Chondrocyte (in vitro differentiated cells): ENCODE measurements at regions not wholly inside any gene's neighbourhood (a gene's known extent, or its start where the extent isn't known, plus 50 kb on each side); places are given as distances from the start of the nearest gene placed in this dataset.

ENCODE experiments used
- DNase-seq: peaks from one replicate; pipeline ENCODE4 v3.0.0; 2021; ENCODE audit warnings: mixed read lengths, low spot score
- H3K27ac Mint-ChIP-seq: one replicate; pipeline ENCODE4 v1.8.0; 2021; ENCODE audit warnings: mild to moderate bottlenecking, moderate library complexity, mixed read lengths; ENCODE audit not compliant: unreplicated experiment
- H3K27me3 Mint-ChIP-seq: 2 replicates; pipeline ENCODE4 v1.8.0; 2021; ENCODE audit warnings: low read depth, mixed read lengths
- H3K36me3 Mint-ChIP-seq: 2 replicates; pipeline ENCODE4 v1.8.0; 2021; ENCODE audit warnings: low read depth, mixed read lengths
- H3K4me1 Mint-ChIP-seq: 2 replicates; pipeline ENCODE4 v1.8.0; 2021; ENCODE audit warnings: low read depth, mild to moderate bottlenecking, mixed read lengths
- H3K4me3 Mint-ChIP-seq: one replicate; pipeline ENCODE4 v1.8.0; 2021; ENCODE audit warnings: mild to moderate bottlenecking, moderate library complexity, mixed read lengths; ENCODE audit not compliant: unreplicated experiment
- H3K9me3 Mint-ChIP-seq: 2 replicates; pipeline ENCODE4 v1.8.0; 2021; ENCODE audit warnings: low read depth, mixed read lengths
- CTCF ChIP-seq: fragments of 200-600 bp; sonication (generic); IDR thresholded peaks from 2 replicates; pipeline ENCODE4 v1.5.0; 2021; ENCODE audit warnings: antibody characterized with exemption, mild to moderate bottlenecking, moderate library complexity

DNA sequence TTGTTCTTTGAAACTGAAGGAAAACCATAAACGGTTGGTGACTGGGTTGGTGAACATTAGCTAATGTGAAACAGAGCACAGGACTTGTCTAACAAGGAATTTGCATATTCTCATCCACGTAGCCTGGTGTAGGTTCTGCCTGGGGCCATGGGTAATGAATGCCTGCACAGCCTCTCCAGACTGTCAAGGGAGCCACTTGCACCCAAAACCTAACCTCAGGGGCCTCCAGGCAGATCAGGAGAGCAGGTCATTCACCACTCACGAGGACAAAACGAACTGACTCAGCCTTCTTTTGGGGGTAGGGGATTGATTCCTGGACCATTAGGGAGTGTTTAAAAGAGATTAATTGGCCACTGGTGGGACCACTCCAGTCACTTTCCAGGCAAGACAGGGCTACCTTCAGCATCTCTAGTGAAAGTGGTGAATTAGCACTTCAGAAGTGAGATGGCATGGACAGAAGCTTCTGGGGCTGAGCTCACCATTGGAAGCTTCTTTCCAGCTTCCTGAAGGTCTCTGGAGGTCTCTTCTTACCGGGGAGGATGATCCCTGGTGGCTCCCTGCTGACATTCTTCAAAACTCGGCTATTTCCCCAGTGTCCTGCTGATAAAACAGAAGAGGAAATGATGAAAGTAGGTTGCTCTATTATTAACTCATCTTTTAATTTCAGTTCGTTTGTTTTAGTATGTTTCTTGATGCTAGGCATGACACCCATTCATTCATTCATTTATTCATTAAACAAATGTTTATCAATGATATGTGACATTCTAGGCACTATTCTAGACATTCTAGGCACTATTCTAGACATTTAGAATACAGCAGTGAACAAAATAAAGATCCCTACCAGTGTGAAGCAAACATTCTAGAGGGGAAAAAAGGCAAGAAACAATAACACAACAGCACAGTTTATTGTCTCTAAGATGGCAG lies 104.5 kb upstream of the LNX1 start:
- Mint-ChIP-seq H3K36me3 (no peaks in the 10 kb centered on the region), H3K4me1 (peaks cover 8% of the 10 kb centered on the region), H3K27ac (no peak overlapping the region), H3K9me3 (peaks cover 3% of the 10 kb centered on the region), H3K27me3 (no peaks in the 10 kb centered on the region), H3K4me3 (no peak overlapping the region)
- no peak for TF ChIP-seq CTCF
- DNase-seq, result no peak

DNA sequence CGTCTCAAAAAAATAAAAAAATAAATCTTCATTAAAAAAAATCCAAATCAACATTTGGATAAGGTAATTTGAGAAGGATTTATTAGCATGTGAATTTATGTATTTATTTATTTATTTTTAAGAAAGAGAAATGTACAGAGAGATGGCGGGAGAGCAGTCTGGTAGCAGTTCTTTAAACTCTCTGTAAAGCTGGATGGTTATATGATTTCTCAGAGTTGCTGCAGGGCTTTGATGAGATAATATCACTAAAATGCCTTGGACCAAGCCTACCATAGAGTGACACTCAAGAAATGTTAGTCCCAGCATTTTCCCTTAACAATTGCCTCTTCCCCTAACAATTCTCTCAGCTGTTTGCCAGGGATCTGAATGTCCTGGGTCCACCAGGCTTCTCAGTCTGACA lies 103.4 kb upstream of the LNX1 start:
- no peaks in the 10 kb centered on the region for H3K9me3 Mint-ChIP-seq
- H3K27me3 Mint-ChIP-seq, result no peaks in the 10 kb centered on the region
- TF ChIP-seq CTCF, result no peak
- no peak overlapping the region for H3K27ac Mint-ChIP-seq
- DNase-seq, result no peak
- H3K36me3 Mint-ChIP-seq, result no peaks in the 10 kb centered on the region
- no peak overlapping the region for H3K4me3 Mint-ChIP-seq
- peaks cover 12% of the 10 kb centered on the region for H3K4me1 Mint-ChIP-seq

DNA sequence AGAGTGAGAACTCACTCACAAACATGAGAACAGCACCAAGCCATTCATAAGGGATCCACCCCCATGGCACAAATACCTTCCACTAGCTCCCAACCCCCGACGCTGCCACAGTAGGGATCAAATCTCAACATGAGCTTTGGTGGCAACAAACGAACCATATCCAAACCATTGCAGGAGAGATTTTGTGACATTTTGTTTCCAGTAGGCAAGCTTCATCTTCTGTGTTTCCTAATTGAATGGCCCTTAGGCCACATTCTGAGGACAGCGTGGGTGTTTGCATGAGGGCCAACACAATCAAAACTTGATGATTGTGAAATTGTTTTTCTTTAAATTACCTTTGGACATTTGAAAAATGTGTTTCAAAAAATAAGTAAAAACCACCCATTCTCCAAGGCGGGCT lies 102.6 kb upstream of the LNX1 start:
- H3K4me3 Mint-ChIP-seq, result no peak overlapping the region

GRCh38 chr4:53693408-53693807 lies 102.1 kb upstream of the LNX1 start:
- Mint-ChIP-seq H3K9me3 (no peaks in the 10 kb centered on the region), H3K4me1 (peaks cover 23% of the 10 kb centered on the region), H3K27ac (no peak overlapping the region), H3K4me3 (no peak overlapping the region), H3K27me3 (no peaks in the 10 kb centered on the region), H3K36me3 (no peaks in the 10 kb centered on the region)
- DNase-seq, result no peak
- no peak for TF ChIP-seq CTCF

More for the DNA sequence above, 102.6 kb upstream of the LNX1 start:
- Mint-ChIP-seq H3K9me3 (no peaks in the 10 kb centered on the region), H3K4me1 (peaks cover 18% of the 10 kb centered on the region), H3K27me3 (no peaks in the 10 kb centered on the region), H3K27ac (no peak overlapping the region), H3K36me3 (no peaks in the 10 kb centered on the region)
- DNase-seq, result no peak
- TF ChIP-seq CTCF, result no peak

- peaks cover 46% of the 10 kb centered on the region for H3K4me1 Mint-ChIP-seq
- no peak for TF ChIP-seq CTCF
- no peaks in the 10 kb centered on the region for H3K9me3 Mint-ChIP-seq
- H3K36me3 Mint-ChIP-seq, result no peaks in the 10 kb centered on the region
- H3K27ac Mint-ChIP-seq, result peak overlapping the region; percentile 93
- no peak for DNase-seq
- no peak overlapping the region for H3K4me3 Mint-ChIP-seq
- H3K27me3 Mint-ChIP-seq, result no peaks in the 10 kb centered on the region
Observed at GRCh38 chr4:53688186-53688790, 97.0 kb upstream of the LNX1 start.
